SK-N-SH treated with all-trans-retinoic acid at 6 μM for 48 hours (cell line): ENCODE measurements at regions not wholly inside any gene's neighbourhood (a gene's known extent, or its start where the extent isn't known, plus 50 kb on each side); places are given as distances from the start of the nearest gene placed in this dataset.

ENCODE experiments used
- ATAC-seq: fragments of 200-7000 bp; cut with Tn5 transposase; 3 replicates; pipeline ENCODE4 v1.9.1; 2020; ENCODE audit warnings: mild to moderate bottlenecking, moderate library complexity
- ARNTL ChIP-seq: fragments of 450-650 bp; formaldehyde crosslinking; IDR thresholded peaks from 2 replicates; pipeline ENCODE4 v1.5.0; 2020; ENCODE audit warnings: low read depth, mild to moderate bottlenecking, moderate library complexity, borderline replicate concordance
- BACH2 ChIP-seq: fragments of 250-450 bp; sonication (Bioruptor Pico); IDR thresholded peaks from 2 replicates; pipeline ENCODE4 v1.9.0; 2021; ENCODE audit warnings: mild to moderate bottlenecking, borderline replicate concordance
- CSDC2 ChIP-seq: fragments of 250-450 bp; sonication (Bioruptor Pico); IDR thresholded peaks from 2 replicates; pipeline ENCODE4 v1.5.0; 2020; ENCODE audit warnings: mild to moderate bottlenecking, moderate library complexity
- ESRRG ChIP-seq: fragments of 250-450 bp; sonication (Bioruptor Pico); IDR thresholded peaks from 2 replicates; pipeline ENCODE4 v1.6.1; 2021; ENCODE audit warnings: mild to moderate bottlenecking
- ISL1 ChIP-seq: fragments of 250-450 bp; sonication (Bioruptor Pico); IDR thresholded peaks from 2 replicates; pipeline ENCODE4 v2.1.2; 2022; ENCODE audit warnings: mild to moderate bottlenecking, moderate library complexity
- OSR1 ChIP-seq: fragments of 250-450 bp; sonication (Bioruptor Pico); IDR thresholded peaks from 2 replicates; pipeline ENCODE4 v1.8.0; 2022; ENCODE audit warnings: moderate library complexity, mild to moderate bottlenecking, inconsistent platforms
- PPARA ChIP-seq: fragments of 250-450 bp; sonication (Bioruptor Pico); IDR thresholded peaks from 2 replicates; pipeline ENCODE4 v1.5.0; 2020; ENCODE audit warnings: mild to moderate bottlenecking, borderline replicate concordance
- RARB ChIP-seq: fragments of 250-450 bp; sonication (Bioruptor Pico); IDR thresholded peaks from 2 replicates; pipeline ENCODE4 v1.8.0; 2021; ENCODE audit warnings: mild to moderate bottlenecking, moderate library complexity
- SNAI2 ChIP-seq: fragments of 250-450 bp; sonication (Bioruptor Pico); IDR thresholded peaks from 2 replicates; pipeline ENCODE4 v1.5.0; 2020; ENCODE audit warnings: mild to moderate bottlenecking, moderate library complexity
- TCF4 ChIP-seq: fragments of 250-450 bp; sonication (Bioruptor Pico); IDR thresholded peaks from 2 replicates; pipeline ENCODE4 v1.8.0; 2021; ENCODE audit warnings: mild to moderate bottlenecking, moderate library complexity, borderline replicate concordance
- TOX ChIP-seq: fragments of 250-450 bp; sonication (Bioruptor Pico); IDR thresholded peaks from 2 replicates; pipeline ENCODE4 v1.8.0; 2021; ENCODE audit warnings: mild to moderate bottlenecking, moderate library complexity, borderline replicate concordance
- ZC3H10 ChIP-seq: fragments of 250-450 bp; sonication (Bioruptor Pico); IDR thresholded peaks from 2 replicates; pipeline ENCODE4 v1.5.1; 2021; ENCODE audit warnings: mild to moderate bottlenecking, moderate library complexity
- ZFP3 ChIP-seq: fragments of 250-450 bp; sonication (Bioruptor Pico); IDR thresholded peaks from 2 replicates; pipeline ENCODE4 v1.5.0; 2020; ENCODE audit warnings: mild to moderate bottlenecking, moderate library complexity
- ZFP30 ChIP-seq: fragments of 450-650 bp; formaldehyde crosslinking; IDR thresholded peaks from 2 replicates; pipeline ENCODE4 v1.5.0; 2022; ENCODE audit warnings: mild to moderate bottlenecking, moderate library complexity
- ZNF565 ChIP-seq: fragments of 450-650 bp; formaldehyde crosslinking; conservative IDR thresholded peaks from 2 replicates; pipeline ENCODE4 v1.5.0; 2020; ENCODE audit warnings: low read depth, mild to moderate bottlenecking, moderate library complexity
- ZNF70 ChIP-seq: fragments of 450-650 bp; formaldehyde crosslinking; IDR thresholded peaks from 2 replicates; pipeline ENCODE4 v1.5.0; 2020; ENCODE audit warnings: mild to moderate bottlenecking, moderate library complexity
- ZNF8 ChIP-seq: fragments of 450-650 bp; formaldehyde crosslinking; IDR thresholded peaks from 2 replicates; pipeline ENCODE4 v1.5.0; 2020; ENCODE audit warnings: mild to moderate bottlenecking, moderate library complexity
- TF ChIP-seq, protein P1 (sequence below): fragments of 250-450 bp; sonication (Bioruptor Pico); IDR thresholded peaks from 2 replicates; pipeline ENCODE4 v1.5.1; 2021; ENCODE audit warnings: mild to moderate bottlenecking, moderate library complexity
- TF ChIP-seq, protein P2 (sequence below): fragments of 250-450 bp; sonication (Bioruptor Pico); IDR thresholded peaks from 2 replicates; pipeline ENCODE4 v1.5.1; 2020; ENCODE audit warnings: low read depth, mild to moderate bottlenecking, moderate library complexity
- TF ChIP-seq, protein P3 (sequence below): fragments of 250-450 bp; sonication (Bioruptor Pico); IDR thresholded peaks from 2 replicates; pipeline ENCODE4 v1.8.0; 2021; ENCODE audit warnings: low read depth, mild to moderate bottlenecking, moderate library complexity, borderline replicate concordance
- TF ChIP-seq, protein P4 (sequence below): fragments of 250-450 bp; sonication (Bioruptor Pico); IDR thresholded peaks from 2 replicates; pipeline ENCODE4 v1.5.0; 2020; ENCODE audit warnings: mild to moderate bottlenecking, moderate library complexity
- TF ChIP-seq, protein P5 (sequence below): fragments of 250-450 bp; sonication (Bioruptor Pico); IDR thresholded peaks from 2 replicates; pipeline ENCODE4 v1.8.0; 2020; ENCODE audit warnings: mild to moderate bottlenecking, moderate library complexity, borderline replicate concordance

DNA sequence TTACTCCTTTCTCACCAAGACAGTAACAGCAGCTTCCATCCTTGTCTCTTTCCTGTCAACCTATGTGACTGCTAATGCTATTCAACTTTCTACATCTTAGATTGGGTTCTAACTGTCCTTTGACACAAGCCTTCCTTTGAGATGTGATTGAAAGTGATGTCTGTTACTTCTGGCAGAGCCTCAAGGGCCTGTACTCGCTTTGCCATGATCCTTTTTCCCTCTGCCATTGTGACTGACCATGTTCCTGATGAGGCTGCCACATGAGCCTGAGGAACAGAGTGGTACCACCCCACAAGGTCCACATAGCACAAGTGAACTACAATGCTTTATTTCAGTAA, 138.8 kb upstream of the RAB4A start:
- ATAC-seq, result no peak

DNA sequence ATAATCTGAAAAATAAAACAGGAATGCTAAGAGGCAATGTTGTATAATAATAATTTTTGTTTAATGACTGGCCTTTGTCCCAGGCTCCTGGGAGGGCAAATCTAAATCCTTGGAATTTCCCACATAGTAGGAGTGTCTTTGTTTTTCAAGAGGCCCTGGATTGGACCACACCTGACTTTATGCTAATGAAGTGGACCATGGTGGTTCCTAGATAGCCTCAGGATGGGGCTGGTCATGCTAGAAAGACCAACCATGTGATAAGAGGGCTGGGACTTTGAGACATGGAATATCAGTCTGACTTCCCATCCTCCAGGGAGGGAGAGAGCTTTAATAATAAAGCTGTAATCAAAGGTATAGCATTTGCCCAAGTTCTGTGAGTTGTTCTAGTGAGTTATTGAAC, 138.2 kb upstream of the RAB4A start:
- TF ChIP-seq CSDC2, result no peak
- ATAC-seq, result no peak

More for the DNA sequence above, 138.8 kb upstream of the RAB4A start:
- TF ChIP-seq PPARA, result no peak
- TF ChIP-seq ZNF70 (CRISPR knock-in tag), result no peak
- no peak for TF ChIP-seq SNAI2 (CRISPR knock-in tag)
- TF ChIP-seq ISL1 (CRISPR knock-in tag), result no peak
- no peak for TF ChIP-seq ZFP3 (CRISPR knock-in tag)
- TF ChIP-seq, protein P1, sequence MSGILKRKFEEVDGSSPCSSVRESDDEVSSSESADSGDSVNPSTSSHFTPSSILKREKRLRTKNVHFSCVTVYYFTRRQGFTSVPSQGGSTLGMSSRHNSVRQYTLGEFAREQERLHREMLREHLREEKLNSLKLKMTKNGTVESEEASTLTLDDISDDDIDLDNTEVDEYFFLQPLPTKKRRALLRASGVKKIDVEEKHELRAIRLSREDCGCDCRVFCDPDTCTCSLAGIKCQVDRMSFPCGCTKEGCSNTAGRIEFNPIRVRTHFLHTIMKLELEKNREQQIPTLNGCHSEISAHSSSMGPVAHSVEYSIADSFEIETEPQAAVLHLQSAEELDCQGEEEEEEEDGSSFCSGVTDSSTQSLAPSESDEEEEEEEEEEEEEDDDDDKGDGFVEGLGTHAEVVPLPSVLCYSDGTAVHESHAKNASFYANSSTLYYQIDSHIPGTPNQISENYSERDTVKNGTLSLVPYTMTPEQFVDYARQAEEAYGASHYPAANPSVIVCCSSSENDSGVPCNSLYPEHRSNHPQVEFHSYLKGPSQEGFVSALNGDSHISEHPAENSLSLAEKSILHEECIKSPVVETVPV (CRISPR knock-in tag), result no peak
- no peak for TF ChIP-seq ESRRG
- TF ChIP-seq TOX (CRISPR knock-in tag), result no peak
- no peak for TF ChIP-seq ZFP30 (CRISPR knock-in tag)
- TF ChIP-seq BACH2 (CRISPR knock-in tag), result no peak
- no peak for TF ChIP-seq CSDC2
- TF ChIP-seq, protein P2, sequence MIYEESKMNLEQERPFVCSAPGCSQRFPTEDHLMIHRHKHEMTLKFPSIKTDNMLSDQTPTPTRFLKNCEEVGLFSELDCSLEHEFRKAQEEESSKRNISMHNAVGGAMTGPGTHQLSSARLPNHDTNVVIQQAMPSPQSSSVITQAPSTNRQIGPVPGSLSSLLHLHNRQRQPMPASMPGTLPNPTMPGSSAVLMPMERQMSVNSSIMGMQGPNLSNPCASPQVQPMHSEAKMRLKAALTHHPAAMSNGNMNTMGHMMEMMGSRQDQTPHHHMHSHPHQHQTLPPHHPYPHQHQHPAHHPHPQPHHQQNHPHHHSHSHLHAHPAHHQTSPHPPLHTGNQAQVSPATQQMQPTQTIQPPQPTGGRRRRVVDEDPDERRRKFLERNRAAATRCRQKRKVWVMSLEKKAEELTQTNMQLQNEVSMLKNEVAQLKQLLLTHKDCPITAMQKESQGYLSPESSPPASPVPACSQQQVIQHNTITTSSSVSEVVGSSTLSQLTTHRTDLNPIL (CRISPR knock-in tag), result no peak
- TF ChIP-seq, protein P3, sequence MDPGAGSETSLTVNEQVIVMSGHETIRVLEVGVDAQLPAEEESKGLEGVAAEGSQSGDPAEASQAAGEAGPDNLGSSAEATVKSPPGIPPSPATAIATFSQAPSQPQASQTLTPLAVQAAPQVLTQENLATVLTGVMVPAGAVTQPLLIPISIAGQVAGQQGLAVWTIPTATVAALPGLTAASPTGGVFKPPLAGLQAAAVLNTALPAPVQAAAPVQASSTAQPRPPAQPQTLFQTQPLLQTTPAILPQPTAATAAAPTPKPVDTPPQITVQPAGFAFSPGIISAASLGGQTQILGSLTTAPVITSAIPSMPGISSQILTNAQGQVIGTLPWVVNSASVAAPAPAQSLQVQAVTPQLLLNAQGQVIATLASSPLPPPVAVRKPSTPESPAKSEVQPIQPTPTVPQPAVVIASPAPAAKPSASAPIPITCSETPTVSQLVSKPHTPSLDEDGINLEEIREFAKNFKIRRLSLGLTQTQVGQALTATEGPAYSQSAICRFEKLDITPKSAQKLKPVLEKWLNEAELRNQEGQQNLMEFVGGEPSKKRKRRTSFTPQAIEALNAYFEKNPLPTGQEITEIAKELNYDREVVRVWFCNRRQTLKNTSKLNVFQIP, result no peak
- TF ChIP-seq, protein P4, sequence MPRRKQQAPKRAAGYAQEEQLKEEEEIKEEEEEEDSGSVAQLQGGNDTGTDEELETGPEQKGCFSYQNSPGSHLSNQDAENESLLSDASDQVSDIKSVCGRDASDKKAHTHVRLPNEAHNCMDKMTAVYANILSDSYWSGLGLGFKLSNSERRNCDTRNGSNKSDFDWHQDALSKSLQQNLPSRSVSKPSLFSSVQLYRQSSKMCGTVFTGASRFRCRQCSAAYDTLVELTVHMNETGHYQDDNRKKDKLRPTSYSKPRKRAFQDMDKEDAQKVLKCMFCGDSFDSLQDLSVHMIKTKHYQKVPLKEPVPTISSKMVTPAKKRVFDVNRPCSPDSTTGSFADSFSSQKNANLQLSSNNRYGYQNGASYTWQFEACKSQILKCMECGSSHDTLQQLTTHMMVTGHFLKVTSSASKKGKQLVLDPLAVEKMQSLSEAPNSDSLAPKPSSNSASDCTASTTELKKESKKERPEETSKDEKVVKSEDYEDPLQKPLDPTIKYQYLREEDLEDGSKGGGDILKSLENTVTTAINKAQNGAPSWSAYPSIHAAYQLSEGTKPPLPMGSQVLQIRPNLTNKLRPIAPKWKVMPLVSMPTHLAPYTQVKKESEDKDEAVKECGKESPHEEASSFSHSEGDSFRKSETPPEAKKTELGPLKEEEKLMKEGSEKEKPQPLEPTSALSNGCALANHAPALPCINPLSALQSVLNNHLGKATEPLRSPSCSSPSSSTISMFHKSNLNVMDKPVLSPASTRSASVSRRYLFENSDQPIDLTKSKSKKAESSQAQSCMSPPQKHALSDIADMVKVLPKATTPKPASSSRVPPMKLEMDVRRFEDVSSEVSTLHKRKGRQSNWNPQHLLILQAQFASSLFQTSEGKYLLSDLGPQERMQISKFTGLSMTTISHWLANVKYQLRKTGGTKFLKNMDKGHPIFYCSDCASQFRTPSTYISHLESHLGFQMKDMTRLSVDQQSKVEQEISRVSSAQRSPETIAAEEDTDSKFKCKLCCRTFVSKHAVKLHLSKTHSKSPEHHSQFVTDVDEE (CRISPR knock-in tag), result no peak
- no peak for TF ChIP-seq RARB
- TF ChIP-seq ZNF565 (CRISPR knock-in tag), result no peak

DNA sequence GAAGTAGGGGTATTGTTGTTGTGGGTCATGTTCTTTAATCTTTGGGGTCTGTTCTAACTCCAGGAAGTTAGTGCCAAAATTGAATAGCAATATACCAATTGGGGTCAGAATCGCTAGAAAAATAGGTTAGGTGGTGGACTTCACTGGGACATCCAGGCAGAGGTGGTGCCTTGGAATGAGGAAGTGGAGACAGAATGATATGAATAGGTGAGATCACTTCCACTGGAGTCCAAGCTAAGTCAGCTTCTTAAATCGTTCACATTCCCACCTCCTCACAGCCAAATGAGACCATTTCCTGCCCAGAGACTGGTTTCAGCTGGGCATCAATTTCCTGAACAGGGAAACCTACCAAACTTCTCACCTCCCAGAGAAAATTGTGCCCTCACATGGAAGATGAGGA, 137.8 kb upstream of the RAB4A start:
- TF ChIP-seq RARB (no peak), ZNF70 (CRISPR knock-in tag) (no peak)
- no peak for ATAC-seq

DNA sequence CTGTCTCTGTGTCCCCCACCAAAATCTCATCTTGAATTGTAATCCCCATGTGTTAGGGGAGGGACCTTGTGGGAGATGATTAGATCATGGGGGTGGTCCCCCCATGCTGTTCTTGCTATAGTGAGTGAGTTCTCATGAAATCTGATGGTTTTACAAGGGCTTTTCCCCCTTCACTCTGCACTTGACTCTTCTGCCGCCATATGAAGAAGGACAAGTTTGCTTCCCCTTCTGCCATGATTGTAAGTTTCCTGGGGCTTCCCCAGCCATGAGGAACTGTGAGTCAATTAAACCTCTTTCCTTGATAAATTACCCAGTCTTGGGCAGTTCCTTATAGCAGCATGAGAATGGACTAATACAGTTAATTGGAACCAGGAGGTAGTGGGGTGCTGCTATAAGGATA, 137.1 kb upstream of the RAB4A start:
- TF ChIP-seq ZFP30 (CRISPR knock-in tag) (no peak), PPARA (no peak), TOX (CRISPR knock-in tag) (no peak), ISL1 (CRISPR knock-in tag) (no peak), TCF4 (CRISPR knock-in tag) (no peak), ARNTL (CRISPR knock-in tag) (no peak), RARB (no peak), BACH2 (CRISPR knock-in tag) (no peak), SNAI2 (CRISPR knock-in tag) (no peak), OSR1 (CRISPR knock-in tag) (no peak), ZNF8 (CRISPR knock-in tag) (no peak), ZNF565 (CRISPR knock-in tag) (no peak), ZFP3 (CRISPR knock-in tag) (no peak), ZC3H10 (CRISPR knock-in tag) (no peak), CSDC2 (no peak), ZNF70 (CRISPR knock-in tag) (no peak)
- TF ChIP-seq, protein P5, sequence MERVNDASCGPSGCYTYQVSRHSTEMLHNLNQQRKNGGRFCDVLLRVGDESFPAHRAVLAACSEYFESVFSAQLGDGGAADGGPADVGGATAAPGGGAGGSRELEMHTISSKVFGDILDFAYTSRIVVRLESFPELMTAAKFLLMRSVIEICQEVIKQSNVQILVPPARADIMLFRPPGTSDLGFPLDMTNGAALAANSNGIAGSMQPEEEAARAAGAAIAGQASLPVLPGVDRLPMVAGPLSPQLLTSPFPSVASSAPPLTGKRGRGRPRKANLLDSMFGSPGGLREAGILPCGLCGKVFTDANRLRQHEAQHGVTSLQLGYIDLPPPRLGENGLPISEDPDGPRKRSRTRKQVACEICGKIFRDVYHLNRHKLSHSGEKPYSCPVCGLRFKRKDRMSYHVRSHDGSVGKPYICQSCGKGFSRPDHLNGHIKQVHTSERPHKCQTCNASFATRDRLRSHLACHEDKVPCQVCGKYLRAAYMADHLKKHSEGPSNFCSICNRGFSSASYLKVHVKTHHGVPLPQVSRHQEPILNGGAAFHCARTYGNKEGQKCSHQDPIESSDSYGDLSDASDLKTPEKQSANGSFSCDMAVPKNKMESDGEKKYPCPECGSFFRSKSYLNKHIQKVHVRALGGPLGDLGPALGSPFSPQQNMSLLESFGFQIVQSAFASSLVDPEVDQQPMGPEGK (CRISPR knock-in tag), result no peak
- TF ChIP-seq, protein P3, result no peak
- TF ChIP-seq, protein P4 (CRISPR knock-in tag), result no peak
- ATAC-seq, result no peak
